ENCODE measurements at regions not wholly inside any gene's neighbourhood (a gene's known extent, or its start where the extent isn't known, plus 50 kb on each side); places are given as distances from the start of the nearest gene placed in this dataset.

DNA sequence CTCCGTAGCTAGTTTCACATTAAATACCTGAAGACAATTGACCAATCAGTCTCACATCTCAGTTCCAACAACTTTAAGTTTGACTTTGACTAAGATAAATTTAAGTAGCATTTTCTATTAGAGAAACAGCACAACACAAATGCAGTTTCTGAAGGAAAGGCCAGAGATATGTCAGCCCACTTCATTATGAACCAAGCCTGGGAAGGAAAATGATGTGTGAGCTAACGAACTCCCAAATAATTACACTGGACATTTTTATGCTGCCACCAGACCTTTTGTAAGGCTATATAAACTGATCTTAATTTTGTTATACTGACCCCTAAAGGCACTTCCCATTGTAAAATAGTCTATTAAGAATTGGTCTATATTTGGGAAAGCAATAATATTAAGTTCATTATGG lies 57.9 kb upstream of the DACH1 start:
- TF ChIP-seq, protein P1, sequence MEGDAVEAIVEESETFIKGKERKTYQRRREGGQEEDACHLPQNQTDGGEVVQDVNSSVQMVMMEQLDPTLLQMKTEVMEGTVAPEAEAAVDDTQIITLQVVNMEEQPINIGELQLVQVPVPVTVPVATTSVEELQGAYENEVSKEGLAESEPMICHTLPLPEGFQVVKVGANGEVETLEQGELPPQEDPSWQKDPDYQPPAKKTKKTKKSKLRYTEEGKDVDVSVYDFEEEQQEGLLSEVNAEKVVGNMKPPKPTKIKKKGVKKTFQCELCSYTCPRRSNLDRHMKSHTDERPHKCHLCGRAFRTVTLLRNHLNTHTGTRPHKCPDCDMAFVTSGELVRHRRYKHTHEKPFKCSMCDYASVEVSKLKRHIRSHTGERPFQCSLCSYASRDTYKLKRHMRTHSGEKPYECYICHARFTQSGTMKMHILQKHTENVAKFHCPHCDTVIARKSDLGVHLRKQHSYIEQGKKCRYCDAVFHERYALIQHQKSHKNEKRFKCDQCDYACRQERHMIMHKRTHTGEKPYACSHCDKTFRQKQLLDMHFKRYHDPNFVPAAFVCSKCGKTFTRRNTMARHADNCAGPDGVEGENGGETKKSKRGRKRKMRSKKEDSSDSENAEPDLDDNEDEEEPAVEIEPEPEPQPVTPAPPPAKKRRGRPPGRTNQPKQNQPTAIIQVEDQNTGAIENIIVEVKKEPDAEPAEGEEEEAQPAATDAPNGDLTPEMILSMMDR (conservative IDR thresholded peaks at IDR 0.05 in 1 of 2, IDR thresholded peaks at IDR 0.05 in 1 of 2; ENCODE audit: extremely low read depth in 1 of 2, insufficient read depth in 1 of 2, low read depth in 1 of 2, low read length in 2 of 2): no peak
- no peak for TF ChIP-seq EZH2 (IDR thresholded peaks at IDR 0.05; ENCODE audit: borderline replicate concordance, low read length)

Measured in mammary epithelial cell (primary cell).